Activated CD4-positive, alpha-beta memory T cell treated with anti-CD3 and anti-CD28 coated beads, Interleukin-2, amount 10 ng/mL, durations not matched to agents 7 days and 5 days (primary cell): ENCODE measurements at regions not wholly inside any gene's neighbourhood (a gene's known extent, or its start where the extent isn't known, plus 50 kb on each side); places are given as distances from the start of the nearest gene placed in this dataset.
"Not testable (repeated sequence)": the region's sequence is repeated elsewhere in the genome, so short reads cannot be mapped to it uniquely, and the experiment has no call there.

ENCODE experiments used
- CTCF ChIA-PET: fragments of 350-600 bp; sonication (Branson Sonifier 250); formaldehyde crosslinking; loops from one replicate; lab custom pipeline; 2021; ENCODE audit warnings: antibody characterized with exemption, inconsistent platforms; lab: Charles Lee
- POLR2A ChIA-PET: fragments of 350-600 bp; sonication (Branson Sonifier 250); formaldehyde crosslinking; loops from one replicate; lab custom pipeline; 2021; ENCODE audit warnings: antibody characterized with exemption; lab: Charles Lee
- DNase-seq: peaks from one replicate; pipeline ENCODE4 v3.0.0-alpha.2; 2020
- H3K27ac Mint-ChIP-seq: one replicate; pipeline ENCODE4 v1.8.0; 2021; ENCODE audit warnings: mild to moderate bottlenecking, mixed read lengths
- H3K27me3 Mint-ChIP-seq: one replicate; pipeline ENCODE4 v1.8.0; 2021; ENCODE audit warnings: mixed read lengths
- H3K36me3 Mint-ChIP-seq: one replicate; pipeline ENCODE4 v1.8.0; 2021; ENCODE audit warnings: low read depth, mixed read lengths
- H3K4me1 Mint-ChIP-seq: one replicate; pipeline ENCODE4 v1.8.0; 2021; ENCODE audit warnings: mixed read lengths
- H3K4me3 Mint-ChIP-seq: one replicate; pipeline ENCODE4 v1.8.0; 2021; ENCODE audit warnings: mild to moderate bottlenecking, mixed read lengths
- H3K9me3 Mint-ChIP-seq: one replicate; pipeline ENCODE4 v1.8.0; 2021; ENCODE audit warnings: mixed read lengths

- Mint-ChIP-seq H3K4me1 (no peaks in the 10 kb centered on the region), H3K27ac (no peak overlapping the region), H3K36me3 (no peaks in the 10 kb centered on the region), H3K27me3 (no peaks in the 10 kb centered on the region), H3K4me3 (no peak overlapping the region), H3K9me3 (no peaks in the 10 kb centered on the region)
- no peak for DNase-seq
- POLR2A ChIA-PET: no interaction called here
- CTCF ChIA-PET: no interaction called here
Measured at GRCh38 chr16:86850670-86851069, 272.3 kb downstream of the FOXL1 start.

- Mint-ChIP-seq H3K36me3 (no peaks in the 10 kb centered on the region), H3K4me1 (no peaks in the 10 kb centered on the region), H3K9me3 (no peaks in the 10 kb centered on the region), H3K27me3 (no peaks in the 10 kb centered on the region), H3K27ac (no peak overlapping the region), H3K4me3 (no peak overlapping the region)
- ChIA-PET CTCF (interaction anchor here (1.0 kb wide), 1 partner anchor 22 kb away, joined by 4 read pairs; no protein-coding TSS in a partner anchor), POLR2A (no interaction called here)
- no peak for DNase-seq
Measured at GRCh38 chr16:86852135-86852534, 273.8 kb downstream of the FOXL1 start.

- Mint-ChIP-seq H3K36me3 (no peaks in the 10 kb centered on the region), H3K4me1 (no peaks in the 10 kb centered on the region), H3K27ac (no peak overlapping the region), H3K27me3 (no peaks in the 10 kb centered on the region), H3K9me3 (no peaks in the 10 kb centered on the region), H3K4me3 (no peak overlapping the region)
- ChIA-PET CTCF (no interaction called here), POLR2A (no interaction called here)
- DNase-seq: no peak
Measured at GRCh38 chr16:86854058-86854621, 275.8 kb downstream of the FOXL1 start.

GRCh38 chr16:86854626-86855294 lies 276.4 kb downstream of the FOXL1 start:
- DNase-seq: no peak
- Mint-ChIP-seq H3K4me3 (no peak overlapping the region), H3K9me3 (no peaks in the 10 kb centered on the region), H3K4me1 (no peaks in the 10 kb centered on the region), H3K27ac (no peak overlapping the region), H3K36me3 (no peaks in the 10 kb centered on the region), H3K27me3 (no peaks in the 10 kb centered on the region)
- CTCF ChIA-PET: no interaction called here
- POLR2A ChIA-PET: no interaction called here

GRCh38 chr16:86856946-86857586 lies 278.7 kb downstream of the FOXL1 start:
- CTCF ChIA-PET: no interaction called here
- Mint-ChIP-seq H3K27ac (no peak overlapping the region), H3K4me3 (no peak overlapping the region), H3K27me3 (no peaks in the 10 kb centered on the region), H3K36me3 (no peaks in the 10 kb centered on the region), H3K9me3 (no peaks in the 10 kb centered on the region), H3K4me1 (no peaks in the 10 kb centered on the region)
- POLR2A ChIA-PET: no interaction called here
- DNase-seq: no peak

- DNase-seq: no peak
- ChIA-PET POLR2A (no interaction called here), CTCF (no interaction called here)
- Mint-ChIP-seq H3K27ac (no peak overlapping the region), H3K27me3 (no peaks in the 10 kb centered on the region), H3K4me3 (no peak overlapping the region), H3K9me3 (no peaks in the 10 kb centered on the region), H3K36me3 (no peaks in the 10 kb centered on the region), H3K4me1 (no peaks in the 10 kb centered on the region)
Measured at GRCh38 chr16:86857807-86858206, 279.5 kb downstream of the FOXL1 start.

GRCh38 chr16:86858501-86858900 lies 280.2 kb downstream of the FOXL1 start:
- no peaks in the 10 kb centered on the region for H3K36me3 Mint-ChIP-seq
- H3K9me3 Mint-ChIP-seq: no peaks in the 10 kb centered on the region
- H3K27me3 Mint-ChIP-seq: no peaks in the 10 kb centered on the region
- no peak for DNase-seq
- H3K4me3 Mint-ChIP-seq: no peak overlapping the region
- CTCF ChIA-PET: no interaction called here
- H3K27ac Mint-ChIP-seq: no peak overlapping the region
- no peaks in the 10 kb centered on the region for H3K4me1 Mint-ChIP-seq
- POLR2A ChIA-PET: no interaction called here

- H3K27ac Mint-ChIP-seq, H3K27me3 Mint-ChIP-seq, H3K36me3 Mint-ChIP-seq, H3K9me3 Mint-ChIP-seq, POLR2A ChIA-PET, DNase-seq, H3K4me3 Mint-ChIP-seq, H3K4me1 Mint-ChIP-seq, CTCF ChIA-PET: not testable (repeated sequence)
Measured at GRCh38 chr16:86861270-86861858, 283.0 kb downstream of the FOXL1 start.

- CTCF ChIA-PET: no interaction called here
- Mint-ChIP-seq H3K27me3 (no peaks in the 10 kb centered on the region), H3K27ac (no peak overlapping the region), H3K9me3 (peaks cover 3% of the 10 kb centered on the region), H3K4me1 (no peaks in the 10 kb centered on the region), H3K36me3 (no peaks in the 10 kb centered on the region), H3K4me3 (no peak overlapping the region)
- POLR2A ChIA-PET: no interaction called here
- no peak for DNase-seq
Measured at GRCh38 chr16:86862595-86863280, 284.4 kb downstream of the FOXL1 start.

GRCh38 chr16:86863609-86864008 lies 285.3 kb downstream of the FOXL1 start:
- Mint-ChIP-seq H3K4me3 (no peak overlapping the region), H3K4me1 (no peaks in the 10 kb centered on the region), H3K9me3 (peaks cover 3% of the 10 kb centered on the region), H3K27me3 (no peaks in the 10 kb centered on the region), H3K36me3 (no peaks in the 10 kb centered on the region), H3K27ac (no peak overlapping the region)
- DNase-seq: no peak
- ChIA-PET POLR2A (no interaction called here), CTCF (no interaction called here)

- Mint-ChIP-seq H3K4me3 (no peak overlapping the region), H3K27me3 (no peaks in the 10 kb centered on the region), H3K36me3 (no peaks in the 10 kb centered on the region), H3K9me3 (peaks cover 3% of the 10 kb centered on the region), H3K4me1 (no peaks in the 10 kb centered on the region), H3K27ac (no peak overlapping the region)
- DNase-seq: no peak
- ChIA-PET CTCF (no interaction called here), POLR2A (no interaction called here)
Measured at GRCh38 chr16:86864586-86864985, 286.2 kb downstream of the FOXL1 start.

GRCh38 chr16:86865851-86866662 lies 287.7 kb downstream of the FOXL1 start:
- no peak for DNase-seq
- CTCF ChIA-PET: no interaction called here
- Mint-ChIP-seq H3K9me3 (peaks cover 3% of the 10 kb centered on the region), H3K27me3 (no peaks in the 10 kb centered on the region), H3K36me3 (no peaks in the 10 kb centered on the region), H3K4me3 (no peak overlapping the region), H3K27ac (no peak overlapping the region), H3K4me1 (no peaks in the 10 kb centered on the region)
- POLR2A ChIA-PET: no interaction called here
